GM23338 (cell line): ENCODE measurements at regions not wholly inside any gene's neighbourhood (a gene's known extent, or its start where the extent isn't known, plus 50 kb on each side); places are given as distances from the start of the nearest gene placed in this dataset.

Source experiments
- ATAC-seq: fragments of 200-7000 bp; cut with Tn5 transposase; 3 replicates; pipeline ENCODE4 v1.9.1; 2020
- DNase-seq: peaks from one replicate; pipeline ENCODE4 v3.0.0-alpha.2; 2015; ENCODE audit warnings: low spot score
- H2AFZ ChIP-seq: fragments of 200-600 bp; sonication (generic); 2 replicates; pipeline ENCODE4 v1.8.0; 2016; ENCODE audit warnings: antibody characterized with exemption, mild to moderate bottlenecking, moderate library complexity
- H3F3A ChIP-seq: fragments of 200-600 bp; sonication (generic); replicated peaks from 2 replicates; pipeline ENCODE4 v1.8.0; 2017; ENCODE audit warnings: antibody characterized with exemption, mixed run types, low read depth
- H3K27ac ChIP-seq: fragments of 200-600 bp; sonication (generic); 2 replicates; pipeline ENCODE4 v1.6.1; 2016; ENCODE audit warnings: low read depth
- H3K27me3 ChIP-seq: fragments of 200-600 bp; sonication (generic); 2 replicates; pipeline ENCODE4 v1.8.0; 2016; ENCODE audit warnings: mild to moderate bottlenecking, mixed run types, moderate library complexity; ENCODE audit not compliant: insufficient read depth
- H3K36me3 ChIP-seq: fragments of 200-600 bp; sonication (generic); 2 replicates; pipeline ENCODE4 v1.8.0; 2016; ENCODE audit warnings: mild to moderate bottlenecking; ENCODE audit not compliant: insufficient read depth
- H3K4me1 ChIP-seq: fragments of 200-600 bp; sonication (generic); 2 replicates; pipeline ENCODE4 v1.8.0; 2016; ENCODE audit warnings: mild to moderate bottlenecking, moderate library complexity; ENCODE audit not compliant: insufficient read depth
- H3K4me2 ChIP-seq: fragments of 200-600 bp; sonication (generic); 2 replicates; pipeline ENCODE4 v1.7.1; 2017; ENCODE audit warnings: mixed run types
- H3K4me3 ChIP-seq: fragments of 200-600 bp; sonication (generic); 2 replicates; pipeline ENCODE4 v1.6.1; 2016; ENCODE audit warnings: mixed run types
- H3K79me2 ChIP-seq: fragments of 200-600 bp; sonication (generic); replicated peaks from 2 replicates; pipeline ENCODE4 v1.8.0; 2017; ENCODE audit warnings: mild to moderate bottlenecking; ENCODE audit not compliant: insufficient read depth
- H3K9me2 ChIP-seq: fragments of 200-600 bp; sonication (generic); 2 replicates; pipeline ENCODE4 v1.8.0; 2017; ENCODE audit not compliant: insufficient read depth
- H4K20me1 ChIP-seq: fragments of 200-600 bp; sonication (generic); replicated peaks from 2 replicates; pipeline ENCODE4 v1.8.0; 2017; ENCODE audit warnings: mild to moderate bottlenecking; ENCODE audit not compliant: insufficient read depth
- H3K27ac Mint-ChIP-seq: 2 replicates; pipeline ENCODE4 v1.8.0; 2020; ENCODE audit warnings: inconsistent platforms, mild to moderate bottlenecking, moderate library complexity, mixed read lengths
- H3K27me3 Mint-ChIP-seq: 3 replicates; pipeline ENCODE4 v1.8.0; 2022; ENCODE audit warnings: low read depth, mild to moderate bottlenecking, moderate library complexity, mixed read lengths, inconsistent platforms; ENCODE audit not compliant: insufficient read depth, poor library complexity
- H3K36me3 Mint-ChIP-seq: 3 replicates; pipeline ENCODE4 v1.8.0; 2021; ENCODE audit warnings: low read depth, mild to moderate bottlenecking, inconsistent platforms, moderate library complexity, mixed read lengths
- H3K4me1 Mint-ChIP-seq: 3 replicates; pipeline ENCODE4 v1.8.0; 2020; ENCODE audit warnings: mild to moderate bottlenecking, inconsistent platforms, mixed read lengths
- H3K4me3 Mint-ChIP-seq: 3 replicates; pipeline ENCODE4 v1.8.0; 2021; ENCODE audit warnings: moderate library complexity, mild to moderate bottlenecking, inconsistent platforms, mixed read lengths
- H3K9me3 Mint-ChIP-seq: 3 replicates; pipeline ENCODE4 v1.8.0; 2020; ENCODE audit warnings: moderate library complexity, mild to moderate bottlenecking, inconsistent platforms, mixed read lengths
- CREB1 ChIP-seq: fragments of 250-450 bp; sonication (Bioruptor Pico); IDR thresholded peaks from 2 replicates; pipeline ENCODE4 v1.5.0; 2020; ENCODE audit warnings: low read depth, mild to moderate bottlenecking, moderate library complexity
- NANOG ChIP-seq: IDR thresholded peaks from 2 replicates; pipeline ENCODE4 v1.6.1; 2016; ENCODE audit warnings: antibody characterized with exemption, borderline replicate concordance
- POLR2AphosphoS5 ChIP-seq: IDR thresholded peaks from 2 replicates; pipeline ENCODE4 v1.6.1; 2016; ENCODE audit warnings: antibody characterized with exemption, low read depth
- REST ChIP-seq: IDR thresholded peaks from one replicate; pipeline ENCODE4 v1.6.1; 2018; ENCODE audit warnings: antibody characterized with exemption; ENCODE audit not compliant: unreplicated experiment
- ZNF114 ChIP-seq: fragments of 250-450 bp; sonication (Bioruptor Pico); IDR thresholded peaks from 2 replicates; pipeline ENCODE4 v1.5.0; 2020; ENCODE audit warnings: mild to moderate bottlenecking, moderate library complexity
- ZNF331 ChIP-seq: fragments of 250-450 bp; sonication (Bioruptor Pico); IDR thresholded peaks from 2 replicates; pipeline ENCODE4 v1.5.0; 2020; ENCODE audit warnings: low read depth, mild to moderate bottlenecking, moderate library complexity
- ZNF462 ChIP-seq: fragments of 250-450 bp; sonication (Bioruptor Pico); IDR thresholded peaks from 2 replicates; pipeline ENCODE4 v1.5.0; 2020; ENCODE audit warnings: mild to moderate bottlenecking, moderate library complexity

- TF ChIP-seq ZNF462 (no peak), POLR2AphosphoS5 (no peak), NANOG (no peak), ZNF331 (CRISPR knock-in tag) (no peak), ZNF114 (CRISPR knock-in tag) (no peak), REST (no peak)
These were observed 455.2 kb upstream of the ZNF507 start (continued) for GRCh38 chr19:31890230-31890629.

GRCh38 chr19:31892060-31892459, 453.4 kb upstream of the ZNF507 start:
- H3K4me3 ChIP-seq: no peak overlapping the region
- peak; percentile 71 for ATAC-seq
- H3K36me3 ChIP-seq: no peaks in the 10 kb centered on the region
- H3K79me2 ChIP-seq: no peaks in the 10 kb centered on the region
- peaks cover 15% of the 10 kb centered on the region for H3K9me3 Mint-ChIP-seq
- H3K27me3 Mint-ChIP-seq: peaks cover 11% of the 10 kb centered on the region
- no peaks in the 10 kb centered on the region for H4K20me1 ChIP-seq
- no peak overlapping the region for H3K27ac Mint-ChIP-seq
- H3K9me2 ChIP-seq: no peaks in the 10 kb centered on the region; the same call in 1 of the 2 replicates
- H3K4me3 Mint-ChIP-seq: no peak overlapping the region
- peaks cover 11% of the 10 kb centered on the region for H3K4me1 Mint-ChIP-seq
- no peak for DNase-seq
- peaks cover 6% of the 10 kb centered on the region; the same call in 1 of the 2 replicates for H3K4me1 ChIP-seq
- H3K27me3 ChIP-seq: no peaks in the 10 kb centered on the region
- H3F3A ChIP-seq: no peaks in the 10 kb centered on the region
- H3K36me3 Mint-ChIP-seq: peaks cover 10% of the 10 kb centered on the region
- peak overlapping the region; percentile 76; the same call in 1 of the 2 replicates for H2AFZ ChIP-seq
- H3K27ac ChIP-seq: no peak overlapping the region
- no peak overlapping the region for H3K4me2 ChIP-seq
- no peak for TF ChIP-seq POLR2AphosphoS5
- TF ChIP-seq CREB1 (CRISPR knock-in tag): no peak
- no peak for TF ChIP-seq ZNF462
